ENCODE measurements at regions not wholly inside any gene's neighbourhood (a gene's known extent, or its start where the extent isn't known, plus 50 kb on each side); places are given as distances from the start of the nearest gene placed in this dataset.

- TF ChIP-seq, protein P1, sequence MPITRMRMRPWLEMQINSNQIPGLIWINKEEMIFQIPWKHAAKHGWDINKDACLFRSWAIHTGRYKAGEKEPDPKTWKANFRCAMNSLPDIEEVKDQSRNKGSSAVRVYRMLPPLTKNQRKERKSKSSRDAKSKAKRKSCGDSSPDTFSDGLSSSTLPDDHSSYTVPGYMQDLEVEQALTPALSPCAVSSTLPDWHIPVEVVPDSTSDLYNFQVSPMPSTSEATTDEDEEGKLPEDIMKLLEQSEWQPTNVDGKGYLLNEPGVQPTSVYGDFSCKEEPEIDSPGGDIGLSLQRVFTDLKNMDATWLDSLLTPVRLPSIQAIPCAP (CRISPR knock-in tag; IDR thresholded peaks at IDR 0.05; ENCODE audit: low read depth), result no peak
- TF ChIP-seq FOXM1 (CRISPR knock-in tag; IDR thresholded peaks at IDR 0.05) (no peak), ERF (CRISPR knock-in tag; IDR thresholded peaks at IDR 0.05) (no peak)
These were observed 65.8 kb downstream of the SPCS3 start (continued) for GRCh38 chr4:176385601-176386000.

DNA sequence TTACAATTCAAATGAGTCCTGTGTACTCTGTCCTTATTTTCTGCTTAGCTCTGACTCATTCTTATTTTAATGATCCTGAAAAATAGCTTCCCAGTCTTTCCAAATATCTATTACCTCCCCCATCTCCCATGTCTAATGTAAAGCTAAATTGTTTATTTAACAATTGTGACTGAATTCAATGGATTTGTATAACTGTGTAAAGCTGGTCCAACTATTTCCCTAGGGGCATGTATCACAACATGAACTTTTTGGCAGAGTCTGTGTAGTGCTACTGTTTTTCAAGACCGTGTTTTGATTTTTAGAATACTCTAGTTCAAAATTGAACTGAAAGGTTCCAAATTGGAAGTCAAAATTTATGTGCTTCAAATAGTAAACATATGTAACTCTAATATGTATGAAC lies 67.8 kb downstream of the SPCS3 start:
- Histone ChIP-seq H3K9me3 (ENCODE audit: low read length) (no peaks in the 10 kb centered on the region), H4K20me1 (ENCODE audit: insufficient read depth, low read length) (no peaks in the 10 kb centered on the region), H3K27ac (ENCODE audit: extremely low read length, insufficient read depth, low read length) (no peak overlapping the region), H3K27me3 (ENCODE audit: control insufficient read depth in 1 of 2, insufficient read depth in 2 of 2, low read length in 2 of 2) (0 out of 5 replicates have a peak, but pooled peaks cover 0 to 3% of the 10 kb centered on the region in 2 experiments), H3K36me3 (replicated peaks in 1 of 2; ENCODE audit: control insufficient read depth in 1 of 2, insufficient read depth in 2 of 2, low read length in 2 of 2) (no peaks in the 10 kb centered on the region), H3K9ac (ENCODE audit: insufficient read depth, low read depth, low read length) (no peak overlapping the region), H3K4me3 (replicated peaks in 1 of 3; ENCODE audit: insufficient read depth in 1 of 3, low read depth in 2 of 3, low read length in 3 of 3) (no peak overlapping the region), H3K79me2 (ENCODE audit: insufficient read depth, low read length) (no peaks in the 10 kb centered on the region), H3K4me1 (ENCODE audit: insufficient read depth, low read length) (no peaks in the 10 kb centered on the region), H2AFZ (ENCODE audit: low read length) (no peak overlapping the region), H3K4me2 (ENCODE audit: low read depth, low read length) (no peak overlapping the region)
- no peak for TF ChIP-seq CREM (IDR thresholded peaks at IDR 0.05)
- no peak for TF ChIP-seq CREM (CRISPR knock-in tag; IDR thresholded peaks at IDR 0.05)
- TF ChIP-seq ZNF558 (CRISPR knock-in tag; IDR thresholded peaks at IDR 0.05; ENCODE audit: borderline replicate concordance), result no peak
- no peak for TF ChIP-seq ZNF432 (CRISPR knock-in tag; IDR thresholded peaks at IDR 0.05; ENCODE audit: borderline replicate concordance)
- no peak for TF ChIP-seq SOX5 (CRISPR knock-in tag; IDR thresholded peaks at IDR 0.05; ENCODE audit: borderline replicate concordance)
- no peak for TF ChIP-seq RFXAP (CRISPR knock-in tag; IDR thresholded peaks at IDR 0.05; ENCODE audit: borderline replicate concordance)
- TF ChIP-seq ZNF446 (CRISPR knock-in tag; IDR thresholded peaks at IDR 0.05), result no peak
- TF ChIP-seq ZNF30 (CRISPR knock-in tag; IDR thresholded peaks at IDR 0.05), result no peak
- no peak for TF ChIP-seq ZMAT3 (CRISPR knock-in tag; conservative IDR thresholded peaks at IDR 0.05)
- TF ChIP-seq ZFP62 (CRISPR knock-in tag; IDR thresholded peaks at IDR 0.05), result no peak
- no peak for TF ChIP-seq STAG1 (CRISPR knock-in tag; IDR thresholded peaks at IDR 0.05)
- TF ChIP-seq IKZF4 (CRISPR knock-in tag; IDR thresholded peaks at IDR 0.05; ENCODE audit: borderline replicate concordance, low read depth, not compliant biosample characterization), result no peak
- WGBS (ENCODE audit: low lambda C conversion rate), result 4% methylated on average over 1 of the region's 1 CpG
- ChIA-PET CTCF (ENCODE audit: low intra/inter-chr PET ratio, low total read pairs) (no interaction called here), POLR2A (no interaction called here)
- intact Hi-C loops (cut with micrococcal nuclease; ENCODE audit: unreplicated experiment) (no loop called here), in situ Hi-C loops (cut with HindIII; ENCODE audit: extremely low pct_ligation_motif_present, low pct_unique_long_range_greater_than_20kb) (loop anchor here (10.0 kb wide), 1 partner anchor 657 kb away; no protein-coding TSS in a partner anchor)
- DNase-seq (ENCODE audit: low spot score), result no peak
- no peak for FAIRE-seq
- no peak for ATAC-seq
- BruUV-seq (replicated peaks), result no TSS peak
